Activated naive CD8-positive, alpha-beta T cell (primary cell): ENCODE measurements at regions not wholly inside any gene's neighbourhood (a gene's known extent, or its start where the extent isn't known, plus 50 kb on each side); places are given as distances from the start of the nearest gene placed in this dataset.
A peak's percentile ranks its signal among the peaks of the same experiment; 100 is the strongest.

Source experiments
- H3K27ac Mint-ChIP-seq: one replicate; pipeline ENCODE4 v1.8.0; 2021; ENCODE audit warnings: mixed read lengths
- H3K27me3 Mint-ChIP-seq: one replicate; pipeline ENCODE4 v1.8.0; 2021; ENCODE audit warnings: mixed read lengths
- H3K36me3 Mint-ChIP-seq: one replicate; pipeline ENCODE4 v1.8.0; 2021; ENCODE audit warnings: mixed read lengths
- H3K4me1 Mint-ChIP-seq: one replicate; pipeline ENCODE4 v1.8.0; 2021; ENCODE audit warnings: low read depth, mixed read lengths
- H3K4me3 Mint-ChIP-seq: one replicate; pipeline ENCODE4 v1.8.0; 2021; ENCODE audit warnings: mild to moderate bottlenecking, mixed read lengths
- H3K9me3 Mint-ChIP-seq: one replicate; pipeline ENCODE4 v1.8.0; 2021; ENCODE audit warnings: low read depth, mixed read lengths

GRCh38 chr2:30310371-30310770 lies 79.0 kb downstream of the LBH start:
- H3K4me3 Mint-ChIP-seq: no peak overlapping the region
- H3K9me3 Mint-ChIP-seq: no peaks in the 10 kb centered on the region
- peak overlapping the region; percentile 50 for H3K27ac Mint-ChIP-seq
- peaks cover 63% of the 10 kb centered on the region for H3K4me1 Mint-ChIP-seq
- no peaks in the 10 kb centered on the region for H3K27me3 Mint-ChIP-seq
- peaks cover 4% of the 10 kb centered on the region for H3K36me3 Mint-ChIP-seq

GRCh38 chr2:30310955-30311354 lies 79.6 kb downstream of the LBH start:
- peak overlapping the region; percentile 50 for H3K27ac Mint-ChIP-seq

GRCh38 chr2:30311711-30312110 lies 80.4 kb downstream of the LBH start:
- Mint-ChIP-seq H3K36me3 (peaks cover 2% of the 10 kb centered on the region), H3K9me3 (no peaks in the 10 kb centered on the region), H3K4me3 (no peak overlapping the region), H3K27ac (no peak overlapping the region), H3K4me1 (peaks cover 66% of the 10 kb centered on the region), H3K27me3 (no peaks in the 10 kb centered on the region)

More at GRCh38 chr2:30310955-30311354, 79.6 kb downstream of the LBH start:
- H3K36me3 Mint-ChIP-seq: peaks cover 4% of the 10 kb centered on the region
- peaks cover 66% of the 10 kb centered on the region for H3K4me1 Mint-ChIP-seq
- H3K4me3 Mint-ChIP-seq: peak overlapping the region; percentile 17
- H3K9me3 Mint-ChIP-seq: no peaks in the 10 kb centered on the region
- H3K27me3 Mint-ChIP-seq: no peaks in the 10 kb centered on the region

GRCh38 chr2:30312916-30313315 lies 81.6 kb downstream of the LBH start:
- H3K36me3 Mint-ChIP-seq: no peaks in the 10 kb centered on the region
- peaks cover 67% of the 10 kb centered on the region for H3K4me1 Mint-ChIP-seq
- no peak overlapping the region for H3K4me3 Mint-ChIP-seq
- peak overlapping the region; percentile 35 for H3K27ac Mint-ChIP-seq
- H3K9me3 Mint-ChIP-seq: no peaks in the 10 kb centered on the region
- H3K27me3 Mint-ChIP-seq: no peaks in the 10 kb centered on the region

GRCh38 chr2:30314981-30315380 lies 83.6 kb downstream of the LBH start:
- no peaks in the 10 kb centered on the region for H3K36me3 Mint-ChIP-seq
- peak overlapping the region; percentile 96 for H3K27ac Mint-ChIP-seq
- peaks cover 55% of the 10 kb centered on the region for H3K4me1 Mint-ChIP-seq
- H3K4me3 Mint-ChIP-seq: no peak overlapping the region
- H3K9me3 Mint-ChIP-seq: no peaks in the 10 kb centered on the region
- H3K27me3 Mint-ChIP-seq: no peaks in the 10 kb centered on the region

GRCh38 chr2:30315391-30316063 lies 84.2 kb downstream of the LBH start:
- H3K27ac Mint-ChIP-seq: peak overlapping the region; percentile 96
- no peaks in the 10 kb centered on the region for H3K36me3 Mint-ChIP-seq
- H3K4me3 Mint-ChIP-seq: peak overlapping the region; percentile 72
- H3K9me3 Mint-ChIP-seq: no peaks in the 10 kb centered on the region
- H3K27me3 Mint-ChIP-seq: no peaks in the 10 kb centered on the region
- peaks cover 49% of the 10 kb centered on the region for H3K4me1 Mint-ChIP-seq

GRCh38 chr2:30316408-30316807 lies 85.1 kb downstream of the LBH start:
- Mint-ChIP-seq H3K4me1 (peaks cover 48% of the 10 kb centered on the region), H3K27ac (peak overlapping the region; percentile 13), H3K9me3 (no peaks in the 10 kb centered on the region), H3K4me3 (no peak overlapping the region), H3K36me3 (no peaks in the 10 kb centered on the region), H3K27me3 (no peaks in the 10 kb centered on the region)

GRCh38 chr2:30318987-30319782 lies 87.9 kb downstream of the LBH start:
- Mint-ChIP-seq H3K36me3 (no peaks in the 10 kb centered on the region), H3K9me3 (no peaks in the 10 kb centered on the region), H3K27ac (no peak overlapping the region), H3K4me1 (peaks cover 50% of the 10 kb centered on the region), H3K27me3 (no peaks in the 10 kb centered on the region), H3K4me3 (no peak overlapping the region)

- H3K27ac Mint-ChIP-seq: no peak overlapping the region
- H3K36me3 Mint-ChIP-seq: no peaks in the 10 kb centered on the region
- peaks cover 48% of the 10 kb centered on the region for H3K4me1 Mint-ChIP-seq
- no peaks in the 10 kb centered on the region for H3K27me3 Mint-ChIP-seq
- H3K9me3 Mint-ChIP-seq: no peaks in the 10 kb centered on the region
- no peak overlapping the region for H3K4me3 Mint-ChIP-seq
Observed at GRCh38 chr2:30321466-30321865, 90.1 kb downstream of the LBH start.

- Mint-ChIP-seq H3K4me3 (no peak overlapping the region), H3K27ac (no peak overlapping the region)
Observed at GRCh38 chr2:30323499-30323898, 92.2 kb downstream of the LBH start.

GRCh38 chr2:30324245-30324908 lies 93.0 kb downstream of the LBH start:
- H3K27me3 Mint-ChIP-seq: no peaks in the 10 kb centered on the region
- peaks cover 41% of the 10 kb centered on the region for H3K4me1 Mint-ChIP-seq
- H3K9me3 Mint-ChIP-seq: no peaks in the 10 kb centered on the region
- no peak overlapping the region for H3K4me3 Mint-ChIP-seq
- no peaks in the 10 kb centered on the region for H3K36me3 Mint-ChIP-seq
- no peak overlapping the region for H3K27ac Mint-ChIP-seq

More at GRCh38 chr2:30323499-30323898, 92.2 kb downstream of the LBH start:
- no peaks in the 10 kb centered on the region for H3K9me3 Mint-ChIP-seq
- H3K36me3 Mint-ChIP-seq: no peaks in the 10 kb centered on the region
- no peaks in the 10 kb centered on the region for H3K27me3 Mint-ChIP-seq
- peaks cover 42% of the 10 kb centered on the region for H3K4me1 Mint-ChIP-seq

GRCh38 chr2:30325600-30326328 lies 94.4 kb downstream of the LBH start:
- Mint-ChIP-seq H3K36me3 (no peaks in the 10 kb centered on the region), H3K4me1 (peaks cover 44% of the 10 kb centered on the region), H3K27ac (peak overlapping the region; percentile 84), H3K4me3 (peak overlapping the region; percentile 10), H3K9me3 (no peaks in the 10 kb centered on the region), H3K27me3 (no peaks in the 10 kb centered on the region)

GRCh38 chr2:30326497-30326896 lies 95.2 kb downstream of the LBH start:
- no peaks in the 10 kb centered on the region for H3K9me3 Mint-ChIP-seq
- no peaks in the 10 kb centered on the region for H3K27me3 Mint-ChIP-seq
- H3K36me3 Mint-ChIP-seq: no peaks in the 10 kb centered on the region
- H3K27ac Mint-ChIP-seq: peak overlapping the region; percentile 58
- no peak overlapping the region for H3K4me3 Mint-ChIP-seq
- peaks cover 44% of the 10 kb centered on the region for H3K4me1 Mint-ChIP-seq

GRCh38 chr2:30331038-30331437 lies 99.7 kb downstream of the LBH start:
- Mint-ChIP-seq H3K27ac (peak overlapping the region; percentile 28), H3K36me3 (no peaks in the 10 kb centered on the region), H3K9me3 (no peaks in the 10 kb centered on the region), H3K4me3 (no peak overlapping the region), H3K27me3 (no peaks in the 10 kb centered on the region), H3K4me1 (peaks cover 62% of the 10 kb centered on the region)
